K562 (cell line): ENCODE measurements at regions not wholly inside any gene's neighbourhood (a gene's known extent, or its start where the extent isn't known, plus 50 kb on each side); places are given as distances from the start of the nearest gene placed in this dataset.

Experiments used
- ATAC-seq: fragments of 200-7000 bp; cut with Tn5 transposase; 3 replicates; pipeline ENCODE4 v1.9.1; 2020; ENCODE audit warnings: moderate library complexity
- BruUV-seq: library from RNA; stranded (reverse); fragments of 400-500 nt; replicated peaks from 2 replicates; lab custom pipeline; 2021; lab: Mats Ljungman, UMichigan
- CTCF ChIA-PET: fragments of 300-600 bp; formaldehyde crosslinking; extraction: SDS; loops from one replicate; lab custom pipeline; 2021; ENCODE audit warnings: low intra/inter-chr PET ratio; lab: Yijun Ruan, JAX
- POLR2A ChIA-PET: fragments of 300-600, 350-650 bp; sonication (Branson Sonifier 250); formaldehyde crosslinking; extraction: SDS; loops from one replicate; lab custom pipeline; 2021; ENCODE audit warnings: antibody characterized with exemption, inconsistent platforms; lab: Yijun Ruan, JAX
- DNase-seq, 4 experiments: peaks; one replicate each; pipeline versions ENCODE4 v3.0.0 to v3.0.0-alpha.2; 2011 to 2018; ENCODE audit warnings: low spot score in 3 of 4, mixed read lengths in 3 of 4; ENCODE audit errors: extremely low read depth in 1 of 4
- FAIRE-seq: peaks from 2 replicates; lab custom pipeline; 2011; peaks lifted over from hg19 to GRCh38; lab: Jason Lieb, UNC
- H2AFZ ChIP-seq: 2 replicates; pipeline ENCODE4 v1.6.0; 2011; ENCODE audit warnings: low read depth, low read length, control low read depth, inconsistent platforms
- H3K27ac ChIP-seq: fragments of 200-600 bp; 3 replicates; pipeline ENCODE4 v1.8.0; 2011; ENCODE audit warnings: low read depth, mild to moderate bottlenecking, control low read depth, inconsistent platforms, low read length, moderate library complexity, mixed read lengths; ENCODE audit errors: extremely low read depth
- H3K27me3 ChIP-seq, 2 experiments: fragments of 300-600 bp in 1 of 2; 2 replicates in 1 of 2; 3 replicates in 1 of 2; pipeline versions ENCODE4 v1.6.0 to v1.8.0; 2011; ENCODE audit warnings: inconsistent platforms in 2 of 2, low read length in 2 of 2, mild to moderate bottlenecking in 1 of 2, mixed read lengths in 1 of 2, moderate library complexity in 1 of 2; ENCODE audit not compliant: control insufficient read depth in 2 of 2, insufficient read depth in 2 of 2
- H3K36me3 ChIP-seq: fragments of 300-600 bp; 3 replicates; pipeline ENCODE4 v1.8.0; 2011; ENCODE audit warnings: mild to moderate bottlenecking, low read length, inconsistent platforms; ENCODE audit not compliant: control insufficient read depth, insufficient read depth
- H3K4me1 ChIP-seq, 2 experiments: fragments of 200-600 bp in 1 of 2; replicated peaks in 1 of 2; 2 replicates in 1 of 2; 3 replicates in 1 of 2; pipeline versions ENCODE4 v1.5.1 to v1.8.0; 2011; ENCODE audit warnings: inconsistent platforms in 2 of 2, low read length in 2 of 2, mild to moderate bottlenecking in 1 of 2, mixed read lengths in 1 of 2, moderate library complexity in 1 of 2; ENCODE audit not compliant: control insufficient read depth in 2 of 2, insufficient read depth in 2 of 2
- H3K4me2 ChIP-seq: 2 replicates; pipeline ENCODE4 v1.6.1; 2011; ENCODE audit warnings: low read length, control low read depth, inconsistent platforms, mixed read lengths; ENCODE audit not compliant: insufficient read depth
- H3K4me3 ChIP-seq: fragments of 200-600 bp; sonication (generic), shearing (Covaris generic); 2 replicates; pipeline ENCODE4 v1.5.1; 2016; ENCODE audit warnings: control low read depth, inconsistent platforms
- H3K79me2 ChIP-seq: fragments of 200-600 bp; 3 replicates; pipeline ENCODE4 v1.8.0; 2011; ENCODE audit warnings: low read length, inconsistent platforms; ENCODE audit not compliant: control insufficient read depth, insufficient read depth
- H3K9ac ChIP-seq, 2 experiments: 2 replicates each; pipeline versions ENCODE4 v1.6.0 to v1.6.1; 2011; ENCODE audit warnings: low read depth in 2 of 2, low read length in 2 of 2, control low read depth in 1 of 2, inconsistent platforms in 1 of 2, mild to moderate bottlenecking in 1 of 2, mixed read lengths in 1 of 2; ENCODE audit not compliant: insufficient read depth in 1 of 2
- H3K9me1 ChIP-seq: one replicate; pipeline ENCODE4 v1.6.0; 2011; ENCODE audit warnings: inconsistent platforms, mild to moderate bottlenecking, low read length, moderate library complexity; ENCODE audit not compliant: control insufficient read depth, insufficient read depth
- H3K9me3 ChIP-seq: replicated peaks from 2 replicates; pipeline ENCODE4 v1.5.1; 2011; ENCODE audit warnings: low read depth, low read length, inconsistent platforms; ENCODE audit not compliant: control insufficient read depth, insufficient read depth
- H4K20me1 ChIP-seq: replicated peaks from 2 replicates; pipeline ENCODE4 v1.6.1; 2011; ENCODE audit warnings: low read length, inconsistent platforms, mixed read lengths; ENCODE audit not compliant: control insufficient read depth, insufficient read depth
- EHMT2 ChIP-seq: fragments of 450-650 bp; IDR thresholded peaks from 2 replicates; pipeline ENCODE4 v1.6.1; 2018; ENCODE audit warnings: antibody characterized with exemption
- ETV5 ChIP-seq: sonication (generic); formaldehyde crosslinking; IDR thresholded peaks from 2 replicates; pipeline ENCODE4 v1.4.0; 2020; ENCODE audit warnings: low read depth, mild to moderate bottlenecking, missing genetic modification reagents
- EWSR1 ChIP-seq: fragments of 450-650 bp; IDR thresholded peaks from 2 replicates; pipeline ENCODE4 v1.6.1; 2018; ENCODE audit warnings: borderline replicate concordance, mild to moderate bottlenecking, low read depth, moderate library complexity; ENCODE audit not compliant: partially characterized antibody
- RFX7 ChIP-seq: fragments of 250-450 bp; sonication (Bioruptor Pico); IDR thresholded peaks from 2 replicates; pipeline ENCODE4 v1.5.1; 2021; ENCODE audit warnings: mild to moderate bottlenecking
- ZNF695 ChIP-seq: fragments of 450-650 bp; formaldehyde crosslinking; IDR thresholded peaks from 2 replicates; pipeline ENCODE4 v1.4.0; 2020; ENCODE audit warnings: mild to moderate bottlenecking, moderate library complexity
- ZNF77 ChIP-seq: fragments of 250-450 bp; sonication (Bioruptor Pico); IDR thresholded peaks from 2 replicates; pipeline ENCODE4 v1.5.0; 2020
- WGBS: fragments of 100-300 bp; shearing (Covaris generic); methylation state at CpG from one replicate; pipeline ENCODE4 v1.1.6; 2016; ENCODE audit warnings: low coverage, mixed read lengths; ENCODE audit not compliant: insufficient coverage; ENCODE audit errors: missing lambda C conversion rate; 5-methylcytosine and 5-hydroxymethylcytosine counted together
- in situ Hi-C: fragments of 300-500 bp; cut with MboI; formaldehyde crosslinking; loops from 4 replicates; pipeline ENCODE4 v1.15.0; 2018; ENCODE audit warnings: inconsistent platforms, mixed read lengths
- intact Hi-C: fragments of 100-400 bp; cut with micrococcal nuclease; formaldehyde crosslinking; loops from 2 replicates; pipeline ENCODE4 v1.14.2; 2022
- TF ChIP-seq, protein P1 (sequence below): sonication (generic); formaldehyde crosslinking; IDR thresholded peaks from 2 replicates; pipeline ENCODE4 v1.8.1; 2023; ENCODE audit warnings: missing genetic modification reagents, mild to moderate bottlenecking, borderline replicate concordance

DNA sequence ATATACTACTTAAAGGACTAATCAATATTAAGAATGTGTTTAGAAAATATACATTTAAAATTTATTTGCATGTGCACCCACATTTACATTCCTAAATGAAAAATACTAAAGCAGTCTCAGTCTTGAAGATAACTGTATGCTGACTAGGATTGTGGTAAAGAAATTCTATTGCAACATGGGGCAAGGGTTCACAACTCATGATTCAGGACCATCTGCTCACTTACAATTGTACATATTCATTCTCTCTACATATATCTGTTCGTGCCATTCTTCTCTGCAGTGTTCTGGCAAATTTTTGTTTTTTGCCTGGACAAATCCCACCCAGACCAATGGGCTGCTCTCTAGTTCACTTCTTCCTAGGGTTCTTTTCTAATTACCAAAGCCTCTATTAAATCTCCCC, 417.2 kb upstream of the NOVA1 start:
- DNase-seq (no peak), ATAC-seq (no peak), FAIRE-seq (no peak)
- Histone ChIP-seq H3K9me3 (no peaks in the 10 kb centered on the region), H3K27me3 (no peaks in the 10 kb centered on the region), H3K9ac (no peak overlapping the region), H2AFZ (no peak overlapping the region), H3K4me1 (no peaks in the 10 kb centered on the region), H3K4me3 (no peak overlapping the region), H3K79me2 (no peaks in the 10 kb centered on the region), H3K9me1 (no peaks in the 10 kb centered on the region), H3K4me2 (no peak overlapping the region), H4K20me1 (no peaks in the 10 kb centered on the region), H3K27ac (no peak overlapping the region), H3K36me3 (no peaks in the 10 kb centered on the region)
- 0% methylated on average over 1 of the region's 1 CpG for WGBS
- intact Hi-C loops: no loop called here
- TF ChIP-seq ZNF77: no peak
- TF ChIP-seq RFX7 (CRISPR knock-in tag): no peak
- TF ChIP-seq, protein P1, sequence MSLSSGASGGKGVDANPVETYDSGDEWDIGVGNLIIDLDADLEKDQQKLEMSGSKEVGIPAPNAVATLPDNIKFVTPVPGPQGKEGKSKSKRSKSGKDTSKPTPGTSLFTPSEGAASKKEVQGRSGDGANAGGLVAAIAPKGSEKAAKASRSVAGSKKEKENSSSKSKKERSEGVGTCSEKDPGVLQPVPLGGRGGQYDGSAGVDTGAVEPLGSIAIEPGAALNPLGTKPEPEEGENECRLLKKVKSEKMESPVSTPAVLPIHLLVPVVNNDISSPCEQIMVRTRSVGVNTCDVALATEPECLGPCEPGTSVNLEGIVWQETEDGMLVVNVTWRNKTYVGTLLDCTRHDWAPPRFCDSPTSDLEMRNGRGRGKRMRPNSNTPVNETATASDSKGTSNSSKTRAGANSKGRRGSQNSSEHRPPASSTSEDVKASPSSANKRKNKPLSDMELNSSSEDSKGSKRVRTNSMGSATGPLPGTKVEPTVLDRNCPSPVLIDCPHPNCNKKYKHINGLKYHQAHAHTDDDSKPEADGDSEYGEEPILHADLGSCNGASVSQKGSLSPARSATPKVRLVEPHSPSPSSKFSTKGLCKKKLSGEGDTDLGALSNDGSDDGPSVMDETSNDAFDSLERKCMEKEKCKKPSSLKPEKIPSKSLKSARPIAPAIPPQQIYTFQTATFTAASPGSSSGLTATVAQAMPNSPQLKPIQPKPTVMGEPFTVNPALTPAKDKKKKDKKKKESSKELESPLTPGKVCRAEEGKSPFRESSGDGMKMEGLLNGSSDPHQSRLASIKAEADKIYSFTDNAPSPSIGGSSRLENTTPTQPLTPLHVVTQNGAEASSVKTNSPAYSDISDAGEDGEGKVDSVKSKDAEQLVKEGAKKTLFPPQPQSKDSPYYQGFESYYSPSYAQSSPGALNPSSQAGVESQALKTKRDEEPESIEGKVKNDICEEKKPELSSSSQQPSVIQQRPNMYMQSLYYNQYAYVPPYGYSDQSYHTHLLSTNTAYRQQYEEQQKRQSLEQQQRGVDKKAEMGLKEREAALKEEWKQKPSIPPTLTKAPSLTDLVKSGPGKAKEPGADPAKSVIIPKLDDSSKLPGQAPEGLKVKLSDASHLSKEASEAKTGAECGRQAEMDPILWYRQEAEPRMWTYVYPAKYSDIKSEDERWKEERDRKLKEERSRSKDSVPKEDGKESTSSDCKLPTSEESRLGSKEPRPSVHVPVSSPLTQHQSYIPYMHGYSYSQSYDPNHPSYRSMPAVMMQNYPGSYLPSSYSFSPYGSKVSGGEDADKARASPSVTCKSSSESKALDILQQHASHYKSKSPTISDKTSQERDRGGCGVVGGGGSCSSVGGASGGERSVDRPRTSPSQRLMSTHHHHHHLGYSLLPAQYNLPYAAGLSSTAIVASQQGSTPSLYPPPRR (CRISPR knock-in tag): no peak
- TF ChIP-seq EWSR1: no peak
- no peak for TF ChIP-seq EHMT2
- TF ChIP-seq ETV5 (CRISPR knock-in tag): no peak
- TF ChIP-seq ZNF695 (CRISPR knock-in tag): no peak
- BruUV-seq: no TSS peak
- in situ Hi-C loops: no loop called here
- ChIA-PET CTCF (no interaction called here), POLR2A (no interaction called here)
